Stomach (tissue), 4 donors: ENCODE measurements at regions not wholly inside any gene's neighbourhood (a gene's known extent, or its start where the extent isn't known, plus 50 kb on each side); places are given as distances from the start of the nearest gene placed in this dataset.

Experiments
- CTCF ChIP-seq, 7 experiments: fragments of 450-650 bp in 4 of 7; fragments of 200-600 bp in 3 of 7; sonication (generic) in 3 of 7; IDR thresholded peaks; one replicate each; pipeline ENCODE4 v1.5.1; 2016 to 2019; ENCODE audit warnings: antibody characterized with exemption in 7 of 7, control low read depth in 2 of 7, mild to moderate bottlenecking in 1 of 7
- EP300 ChIP-seq: sonication (generic); formaldehyde crosslinking; IDR thresholded peaks from one replicate; pipeline ENCODE4 v1.6.1; 2017; ENCODE audit warnings: antibody characterized with exemption
- POLR2A ChIP-seq, 4 donors: fragments of 450-650 bp; IDR thresholded peaks; one replicate each; pipeline ENCODE4 v1.6.1; 2016; ENCODE audit warnings: antibody characterized with exemption in 4 of 4, control low read depth in 2 of 4, mild to moderate bottlenecking in 1 of 4, moderate library complexity in 1 of 4

- no peak for TF ChIP-seq POLR2A (IDR thresholded peaks at IDR 0.05)
- no peak for TF ChIP-seq CTCF (IDR thresholded peaks at IDR 0.05)
- TF ChIP-seq EP300 = no peak
These were observed 238.6 kb downstream of the FOXD2 start for GRCh38 chr1:47676311-47677054.
